PC-3 (cell line): ENCODE measurements at regions not wholly inside any gene's neighbourhood (a gene's known extent, or its start where the extent isn't known, plus 50 kb on each side); places are given as distances from the start of the nearest gene placed in this dataset.

Experiments used
- CTCF ChIP-seq: fragments of 300-600 bp; sonication (generic); conservative IDR thresholded peaks from 2 replicates; pipeline ENCODE4 v1.5.1; 2017; ENCODE audit warnings: antibody characterized with exemption, low read depth, mild to moderate bottlenecking, low read length
- EZH2 ChIP-seq: fragments of 300-600 bp; sonication (generic); IDR thresholded peaks from one replicate; pipeline ENCODE4 v1.6.1; 2017; ENCODE audit warnings: antibody characterized with exemption, mild to moderate bottlenecking, low read length; ENCODE audit not compliant: unreplicated experiment
- EZH2phosphoT487 ChIP-seq: fragments of 300-600 bp; sonication (generic); IDR thresholded peaks from 2 replicates; pipeline ENCODE4 v1.6.1; 2018; ENCODE audit warnings: mild to moderate bottlenecking, antibody characterized with exemption, low read length, borderline replicate concordance

- TF ChIP-seq CTCF (no peak), EZH2phosphoT487 (no peak), EZH2 (no peak)
These were observed 137.9 kb downstream of the ICOS start for GRCh38 chr2:204074456-204074855.
